ENCODE measurements at regions not wholly inside any gene's neighbourhood (a gene's known extent, or its start where the extent isn't known, plus 50 kb on each side); places are given as distances from the start of the nearest gene placed in this dataset.
"Not testable (repeated sequence)": the region's sequence is repeated elsewhere in the genome, so short reads cannot be mapped to it uniquely, and the experiment has no call there.

GRCh38 chr16:72635694-72636093 lies 412.2 kb downstream of the ZFHX3 start:
- no peak overlapping the region for H3K4me3 ChIP-seq
- no peak for ATAC-seq
- peaks cover 0 to 31% (median 0%) of the 10 kb centered on the region in 3 donors for H3K9me3 ChIP-seq
- no peaks in the 10 kb centered on the region for H3K36me3 ChIP-seq
- TF ChIP-seq POLR2A (IDR thresholded peaks at IDR 0.05), result no peak
- no peak for TF ChIP-seq CTCF (IDR thresholded peaks at IDR 0.05)
- TF ChIP-seq POLR2AphosphoS5 (IDR thresholded peaks at IDR 0.05), result no peak
- no peak for TF ChIP-seq EP300 (IDR thresholded peaks at IDR 0.05)
- 79 to 90% methylated on average over 4 to 5 of the region's 5 CpGs for WGBS, 2 donors (ENCODE audit: low coverage in 1 of 2)
- H3K27me3 ChIP-seq, result no peaks in the 10 kb centered on the region
- H3K27ac ChIP-seq, result no peak overlapping the region
- H3K4me1 ChIP-seq, result no peaks in the 10 kb centered on the region

DNA sequence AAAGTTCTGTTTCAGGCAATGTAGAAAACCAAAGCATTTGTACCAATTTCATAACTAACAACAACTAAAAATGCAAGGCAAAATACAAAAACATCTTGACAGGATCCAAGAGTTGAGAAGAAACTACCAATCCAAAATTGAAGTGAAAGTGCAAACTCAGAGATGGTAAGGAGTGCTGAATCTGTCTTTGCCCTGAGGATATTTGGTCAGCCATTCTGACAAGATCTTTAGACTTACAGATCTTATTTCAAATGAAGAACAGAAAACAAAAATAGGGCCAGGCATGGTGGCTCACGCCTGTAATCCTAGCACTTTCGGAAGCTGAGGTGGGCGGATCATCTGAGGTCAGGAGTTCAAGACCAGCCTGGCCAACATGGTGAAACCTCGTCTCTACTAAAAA lies 412.8 kb downstream of the ZFHX3 start:
- TF ChIP-seq POLR2AphosphoS5 (IDR thresholded peaks at IDR 0.05) (no peak), CTCF (IDR thresholded peaks at IDR 0.05) (no peak), POLR2A (IDR thresholded peaks at IDR 0.05) (no peak), EP300 (IDR thresholded peaks at IDR 0.05) (no peak)
- Histone ChIP-seq H3K27me3 (no peaks in the 10 kb centered on the region), H3K4me1 (no peaks in the 10 kb centered on the region), H3K9me3 (peaks cover 0 to 25% (median 0%) of the 10 kb centered on the region in 3 donors), H3K36me3 (no peaks in the 10 kb centered on the region), H3K27ac (no peak overlapping the region), H3K4me3 (no peak overlapping the region)
- ATAC-seq, result no peak
- 57 to 100% methylated on average over 1 of the region's 4 CpGs for WGBS, 2 donors (ENCODE audit: low coverage in 1 of 2)

GRCh38 chr16:72627182-72627896 lies 420.6 kb downstream of the ZFHX3 start:
- H3K27me3 ChIP-seq, H3K4me3 ChIP-seq, H3K27ac ChIP-seq, H3K4me1 ChIP-seq, H3K36me3 ChIP-seq, ATAC-seq, H3K9me3 ChIP-seq: not testable (repeated sequence)
- 83 to 84% methylated on average over 6 to 12 of the region's 30 CpGs for WGBS, 2 donors (ENCODE audit: low coverage in 1 of 2)

GRCh38 chr16:72626623-72627022 lies 421.3 kb downstream of the ZFHX3 start:
- Histone ChIP-seq H3K9me3 (no peaks in the 10 kb centered on the region), H3K4me1 (no peaks in the 10 kb centered on the region)

GRCh38 chr16:72621651-72622050 lies 426.3 kb downstream of the ZFHX3 start:
- Histone ChIP-seq H3K9me3 (no peaks in the 10 kb centered on the region), H3K4me1 (no peaks in the 10 kb centered on the region), H3K27me3 (no peaks in the 10 kb centered on the region), H3K36me3 (no peaks in the 10 kb centered on the region), H3K4me3 (no peak overlapping the region), H3K27ac (no peak overlapping the region)
- TF ChIP-seq EP300 (IDR thresholded peaks at IDR 0.05), result no peak
- no peak for TF ChIP-seq POLR2A (IDR thresholded peaks at IDR 0.05)
- no peak for TF ChIP-seq CTCF (IDR thresholded peaks at IDR 0.05)
- TF ChIP-seq POLR2AphosphoS5 (IDR thresholded peaks at IDR 0.05), result no peak
- WGBS, 2 donors (ENCODE audit: low coverage in 1 of 2), result 42 to 47% methylated on average over 2 to 3 of the region's 3 CpGs
- no peak for ATAC-seq

More at GRCh38 chr16:72626623-72627022, 421.3 kb downstream of the ZFHX3 start:
- Histone ChIP-seq H3K27me3 (no peaks in the 10 kb centered on the region), H3K36me3 (no peaks in the 10 kb centered on the region), H3K27ac (no peak overlapping the region), H3K4me3 (no peak overlapping the region)
- no peak for ATAC-seq
- TF ChIP-seq POLR2AphosphoS5 (IDR thresholded peaks at IDR 0.05) (no peak), EP300 (IDR thresholded peaks at IDR 0.05) (no peak), CTCF (IDR thresholded peaks at IDR 0.05) (no peak), POLR2A (IDR thresholded peaks at IDR 0.05) (no peak)
